IPS-15b (cell line): ENCODE measurements at regions not wholly inside any gene's neighbourhood (a gene's known extent, or its start where the extent isn't known, plus 50 kb on each side); places are given as distances from the start of the nearest gene placed in this dataset.

Experiments used
- H3K27me3 ChIP-seq: one replicate; pipeline ENCODE4 v1.6.1; 2013; ENCODE audit warnings: low read length; ENCODE audit not compliant: control insufficient read depth, insufficient read depth
- H3K36me3 ChIP-seq: one replicate; pipeline ENCODE4 v1.6.1; 2013; ENCODE audit warnings: low read length; ENCODE audit not compliant: control insufficient read depth, insufficient read depth
- H3K4me1 ChIP-seq: one replicate; pipeline ENCODE4 v1.6.1; 2013; ENCODE audit warnings: mild to moderate bottlenecking, low read length; ENCODE audit not compliant: control insufficient read depth, insufficient read depth
- H3K4me3 ChIP-seq: one replicate; pipeline ENCODE4 v1.5.1; 2013; ENCODE audit warnings: low read depth, low read length
- H3K9ac ChIP-seq: one replicate; pipeline ENCODE4 v1.6.1; 2013; ENCODE audit warnings: low read depth, mild to moderate bottlenecking, low read length
- H3K9me3 ChIP-seq: one replicate; pipeline ENCODE4 v1.6.1; 2013; ENCODE audit warnings: mild to moderate bottlenecking, low read length; ENCODE audit not compliant: control insufficient read depth, insufficient read depth

DNA sequence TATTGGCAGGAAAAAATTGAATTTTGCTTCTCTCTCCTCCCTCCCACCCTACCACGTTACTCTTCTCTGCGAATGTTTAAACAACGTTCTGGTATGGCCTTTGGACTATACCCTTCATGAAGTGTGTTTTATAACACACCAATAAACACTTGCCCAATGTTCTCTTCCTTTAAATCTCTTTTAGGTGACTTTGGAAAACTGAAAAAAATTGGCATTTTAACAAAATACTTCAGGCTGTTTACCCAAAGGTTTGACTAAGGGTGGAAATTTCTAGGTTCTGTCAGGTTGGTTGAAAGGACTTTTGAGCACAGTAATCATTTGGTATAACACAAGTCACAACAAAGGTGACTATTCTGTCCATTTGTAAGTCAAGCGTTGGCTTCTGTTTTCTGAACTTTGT is 446.8 kb downstream of the AEBP2 start:
- no peaks in the 10 kb centered on the region for H3K4me1 ChIP-seq
- H3K9me3 ChIP-seq: no peaks in the 10 kb centered on the region
- no peaks in the 10 kb centered on the region for H3K27me3 ChIP-seq
- no peaks in the 10 kb centered on the region for H3K36me3 ChIP-seq
- H3K9ac ChIP-seq: no peak overlapping the region
- no peak overlapping the region for H3K4me3 ChIP-seq

GRCh38 chr12:19886639-19887064 is 447.4 kb downstream of the AEBP2 start:
- no peak overlapping the region for H3K4me3 ChIP-seq
- no peaks in the 10 kb centered on the region for H3K27me3 ChIP-seq
- H3K9me3 ChIP-seq: no peaks in the 10 kb centered on the region
- H3K9ac ChIP-seq: no peak overlapping the region
- no peaks in the 10 kb centered on the region for H3K4me1 ChIP-seq
- no peaks in the 10 kb centered on the region for H3K36me3 ChIP-seq

DNA sequence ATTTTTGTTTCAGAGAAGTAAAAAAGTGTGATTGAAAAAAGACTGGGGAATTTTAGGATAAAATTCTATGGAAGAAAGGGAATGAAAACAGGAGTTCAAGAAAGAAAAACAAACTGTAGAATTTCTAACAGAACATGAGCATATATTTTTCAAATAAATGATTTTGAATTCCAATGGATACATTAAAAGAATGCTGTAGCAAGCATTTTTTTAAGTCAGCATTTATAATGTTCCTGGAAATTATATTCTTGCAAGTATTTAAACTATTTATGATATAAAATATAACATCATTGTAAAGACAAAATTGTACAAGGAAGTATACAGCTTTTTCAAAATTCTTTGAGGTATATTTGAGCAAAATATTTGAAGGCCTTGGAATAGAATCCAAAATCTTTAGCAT is 450.7 kb downstream of the AEBP2 start:
- Histone ChIP-seq H3K9me3 (no peaks in the 10 kb centered on the region), H3K4me3 (no peak overlapping the region), H3K27me3 (no peaks in the 10 kb centered on the region), H3K9ac (no peak overlapping the region), H3K4me1 (no peaks in the 10 kb centered on the region), H3K36me3 (no peaks in the 10 kb centered on the region)

GRCh38 chr12:19891936-19892591 is 452.8 kb downstream of the AEBP2 start:
- Histone ChIP-seq H3K27me3 (no peaks in the 10 kb centered on the region), H3K36me3 (no peaks in the 10 kb centered on the region), H3K9ac (no peak overlapping the region), H3K4me3 (no peak overlapping the region), H3K9me3 (no peaks in the 10 kb centered on the region), H3K4me1 (no peaks in the 10 kb centered on the region)

DNA sequence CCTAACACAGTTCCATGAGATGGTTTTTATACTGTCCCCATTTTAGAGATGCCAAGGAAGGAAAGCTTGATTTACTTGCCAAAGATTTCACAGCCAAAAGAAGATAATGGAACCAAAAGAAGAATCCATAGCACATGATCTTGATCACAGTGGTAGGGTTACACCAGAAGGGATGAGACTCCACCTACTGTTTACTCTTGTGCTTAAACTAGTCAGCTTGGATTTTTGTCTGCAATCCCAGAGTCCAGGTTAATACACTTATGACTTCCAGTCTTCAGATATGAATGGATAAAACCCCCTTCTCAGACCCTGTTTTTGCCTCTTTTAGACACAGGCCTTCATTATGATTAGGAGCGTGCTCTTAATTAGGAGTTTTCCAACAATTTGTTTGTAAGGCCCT is 454.2 kb downstream of the AEBP2 start:
- H3K4me1 ChIP-seq: no peaks in the 10 kb centered on the region
- no peaks in the 10 kb centered on the region for H3K36me3 ChIP-seq
- no peaks in the 10 kb centered on the region for H3K27me3 ChIP-seq
- H3K9me3 ChIP-seq: no peaks in the 10 kb centered on the region
- H3K9ac ChIP-seq: no peak overlapping the region
- no peak overlapping the region for H3K4me3 ChIP-seq

- Histone ChIP-seq H3K4me1 (no peaks in the 10 kb centered on the region), H3K4me3 (no peak overlapping the region), H3K36me3 (no peaks in the 10 kb centered on the region), H3K9me3 (no peaks in the 10 kb centered on the region), H3K9ac (no peak overlapping the region), H3K27me3 (no peaks in the 10 kb centered on the region)
Observed at GRCh38 chr12:19894050-19894449, 454.8 kb downstream of the AEBP2 start.

- H3K36me3 ChIP-seq: no peaks in the 10 kb centered on the region
- no peaks in the 10 kb centered on the region for H3K4me1 ChIP-seq
- no peaks in the 10 kb centered on the region for H3K9me3 ChIP-seq
- no peaks in the 10 kb centered on the region for H3K27me3 ChIP-seq
- H3K4me3 ChIP-seq: no peak overlapping the region
- no peak overlapping the region for H3K9ac ChIP-seq
Observed at GRCh38 chr12:19894803-19895202, 455.5 kb downstream of the AEBP2 start.

DNA sequence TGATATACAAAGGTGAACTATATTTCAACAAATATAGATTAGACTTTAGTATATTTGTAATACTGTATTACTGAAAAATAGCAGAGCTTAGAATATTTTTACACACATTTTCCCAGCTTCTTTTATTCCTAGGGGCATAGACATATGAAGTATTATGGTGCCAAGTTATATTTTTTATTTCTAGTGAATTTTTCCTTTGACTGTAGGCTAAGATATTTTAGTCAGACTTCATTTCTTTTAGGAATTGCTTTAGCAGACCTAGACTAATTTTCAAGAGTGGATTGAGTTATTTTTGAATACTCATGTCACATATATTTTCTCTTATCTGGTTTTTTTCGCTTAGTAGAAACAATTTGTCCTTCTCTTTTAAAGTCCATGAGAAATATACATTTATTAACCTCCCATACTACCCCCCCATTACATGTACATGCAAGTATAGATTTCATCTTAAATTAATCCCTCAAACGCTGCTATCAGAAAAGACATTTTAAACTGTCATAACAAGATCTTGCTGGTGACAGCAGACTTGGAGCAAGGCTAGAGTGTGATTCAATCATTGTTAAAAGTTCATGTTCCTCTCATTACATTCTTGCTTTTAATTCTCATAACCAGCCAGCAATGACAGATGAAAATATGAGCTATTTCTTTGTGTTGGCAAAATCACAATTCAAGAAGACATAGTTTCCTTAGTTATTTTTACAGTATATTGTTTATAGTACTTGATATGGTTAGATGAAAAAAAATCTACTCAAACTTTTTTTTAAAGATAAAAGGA is 456.1 kb downstream of the AEBP2 start:
- Histone ChIP-seq H3K36me3 (no peaks in the 10 kb centered on the region), H3K4me3 (no peak overlapping the region), H3K4me1 (no peaks in the 10 kb centered on the region), H3K9ac (no peak overlapping the region), H3K9me3 (no peaks in the 10 kb centered on the region), H3K27me3 (no peaks in the 10 kb centered on the region)

GRCh38 chr12:19896041-19896440 is 456.7 kb downstream of the AEBP2 start:
- Histone ChIP-seq H3K27me3 (no peaks in the 10 kb centered on the region), H3K36me3 (no peaks in the 10 kb centered on the region), H3K9ac (no peak overlapping the region), H3K4me1 (no peaks in the 10 kb centered on the region), H3K9me3 (no peaks in the 10 kb centered on the region), H3K4me3 (no peak overlapping the region)

- Histone ChIP-seq H3K4me1 (no peaks in the 10 kb centered on the region), H3K9ac (no peak overlapping the region), H3K36me3 (no peaks in the 10 kb centered on the region), H3K9me3 (no peaks in the 10 kb centered on the region), H3K4me3 (no peak overlapping the region), H3K27me3 (no peaks in the 10 kb centered on the region)
Observed at GRCh38 chr12:19896534-19896933, 457.2 kb downstream of the AEBP2 start.

GRCh38 chr12:19897900-19898408 is 458.7 kb downstream of the AEBP2 start:
- Histone ChIP-seq H3K4me1 (no peaks in the 10 kb centered on the region), H3K36me3 (no peaks in the 10 kb centered on the region), H3K27me3 (no peaks in the 10 kb centered on the region), H3K4me3 (no peak overlapping the region), H3K9ac (no peak overlapping the region), H3K9me3 (no peaks in the 10 kb centered on the region)

- Histone ChIP-seq H3K4me3 (no peak overlapping the region), H3K9ac (no peak overlapping the region), H3K36me3 (no peaks in the 10 kb centered on the region), H3K9me3 (no peaks in the 10 kb centered on the region), H3K4me1 (no peaks in the 10 kb centered on the region), H3K27me3 (no peaks in the 10 kb centered on the region)
Observed at GRCh38 chr12:19901841-19902240, 462.5 kb downstream of the AEBP2 start.
